Neural crest cell (in vitro differentiated cells): ENCODE measurements at regions not wholly inside any gene's neighbourhood (a gene's known extent, or its start where the extent isn't known, plus 50 kb on each side); places are given as distances from the start of the nearest gene placed in this dataset.

Source experiments
- DNase-seq: peaks from one replicate; pipeline ENCODE4 v3.0.0; 2021; ENCODE audit warnings: low read depth, mixed read lengths, low spot score
- H3K27ac Mint-ChIP-seq: one replicate; pipeline ENCODE4 v1.8.0; 2021; ENCODE audit warnings: mild to moderate bottlenecking, mixed read lengths; ENCODE audit not compliant: unreplicated experiment
- H3K27me3 Mint-ChIP-seq: 2 replicates; pipeline ENCODE4 v1.8.0; 2021; ENCODE audit warnings: low read depth, mild to moderate bottlenecking, mixed read lengths
- H3K36me3 Mint-ChIP-seq: 2 replicates; pipeline ENCODE4 v1.8.0; 2021; ENCODE audit warnings: low read depth, mild to moderate bottlenecking, mixed read lengths
- H3K4me1 Mint-ChIP-seq: 2 replicates; pipeline ENCODE4 v1.8.0; 2021; ENCODE audit warnings: mixed read lengths
- H3K4me3 Mint-ChIP-seq: one replicate; pipeline ENCODE4 v1.8.0; 2021; ENCODE audit warnings: mild to moderate bottlenecking, mixed read lengths
- H3K9me3 Mint-ChIP-seq: 2 replicates; pipeline ENCODE4 v1.8.0; 2021; ENCODE audit warnings: mixed read lengths
- CTCF ChIP-seq: fragments of 200-600 bp; sonication (generic); conservative IDR thresholded peaks from 2 replicates; pipeline ENCODE4 v1.5.0; 2021; ENCODE audit warnings: antibody characterized with exemption, mild to moderate bottlenecking

GRCh38 chr4:72924814-72925213 is 144.7 kb downstream of the COX18 start:
- no peak overlapping the region for H3K4me3 Mint-ChIP-seq
- H3K36me3 Mint-ChIP-seq = no peaks in the 10 kb centered on the region
- H3K27ac Mint-ChIP-seq = no peak overlapping the region
- H3K27me3 Mint-ChIP-seq = no peaks in the 10 kb centered on the region
- H3K4me1 Mint-ChIP-seq = no peaks in the 10 kb centered on the region
- DNase-seq = no peak
- TF ChIP-seq CTCF = no peak
- peaks cover 3% of the 10 kb centered on the region for H3K9me3 Mint-ChIP-seq

- Mint-ChIP-seq H3K9me3 (no peaks in the 10 kb centered on the region), H3K4me3 (no peak overlapping the region), H3K4me1 (no peaks in the 10 kb centered on the region), H3K27ac (no peak overlapping the region), H3K36me3 (no peaks in the 10 kb centered on the region), H3K27me3 (no peaks in the 10 kb centered on the region)
- TF ChIP-seq CTCF = no peak
- no peak for DNase-seq
Observed at GRCh38 chr4:72919937-72920336, 149.6 kb downstream of the COX18 start.

- H3K27me3 Mint-ChIP-seq = no peaks in the 10 kb centered on the region
- no peak overlapping the region for H3K27ac Mint-ChIP-seq
- TF ChIP-seq CTCF = no peak
- H3K4me1 Mint-ChIP-seq = no peaks in the 10 kb centered on the region
- no peak overlapping the region for H3K4me3 Mint-ChIP-seq
- no peak for DNase-seq
- no peaks in the 10 kb centered on the region for H3K9me3 Mint-ChIP-seq
- H3K36me3 Mint-ChIP-seq = no peaks in the 10 kb centered on the region
Observed at GRCh38 chr4:72919464-72919863, 150.1 kb downstream of the COX18 start.

GRCh38 chr4:72918362-72918761 is 151.2 kb downstream of the COX18 start:
- H3K9me3 Mint-ChIP-seq = no peaks in the 10 kb centered on the region
- no peak for DNase-seq
- no peaks in the 10 kb centered on the region for H3K36me3 Mint-ChIP-seq
- no peak overlapping the region for H3K4me3 Mint-ChIP-seq
- H3K27ac Mint-ChIP-seq = no peak overlapping the region
- no peaks in the 10 kb centered on the region for H3K4me1 Mint-ChIP-seq
- no peaks in the 10 kb centered on the region for H3K27me3 Mint-ChIP-seq
- no peak for TF ChIP-seq CTCF

GRCh38 chr4:72911316-72911715 is 158.2 kb downstream of the COX18 start:
- no peak for DNase-seq
- no peaks in the 10 kb centered on the region for H3K9me3 Mint-ChIP-seq
- H3K36me3 Mint-ChIP-seq = no peaks in the 10 kb centered on the region
- no peaks in the 10 kb centered on the region for H3K27me3 Mint-ChIP-seq
- no peaks in the 10 kb centered on the region for H3K4me1 Mint-ChIP-seq
- H3K4me3 Mint-ChIP-seq = no peak overlapping the region
- no peak overlapping the region for H3K27ac Mint-ChIP-seq
- TF ChIP-seq CTCF = no peak

GRCh38 chr4:72909461-72909860 is 160.1 kb downstream of the COX18 start:
- Mint-ChIP-seq H3K27me3 (no peaks in the 10 kb centered on the region), H3K9me3 (peaks cover 2% of the 10 kb centered on the region), H3K27ac (no peak overlapping the region), H3K4me1 (no peaks in the 10 kb centered on the region), H3K36me3 (peaks cover 2% of the 10 kb centered on the region), H3K4me3 (no peak overlapping the region)
- TF ChIP-seq CTCF = peak; percentile 49
- DNase-seq = no peak
